ENCODE measurements at regions not wholly inside any gene's neighbourhood (a gene's known extent, or its start where the extent isn't known, plus 50 kb on each side); places are given as distances from the start of the nearest gene placed in this dataset.

DNA sequence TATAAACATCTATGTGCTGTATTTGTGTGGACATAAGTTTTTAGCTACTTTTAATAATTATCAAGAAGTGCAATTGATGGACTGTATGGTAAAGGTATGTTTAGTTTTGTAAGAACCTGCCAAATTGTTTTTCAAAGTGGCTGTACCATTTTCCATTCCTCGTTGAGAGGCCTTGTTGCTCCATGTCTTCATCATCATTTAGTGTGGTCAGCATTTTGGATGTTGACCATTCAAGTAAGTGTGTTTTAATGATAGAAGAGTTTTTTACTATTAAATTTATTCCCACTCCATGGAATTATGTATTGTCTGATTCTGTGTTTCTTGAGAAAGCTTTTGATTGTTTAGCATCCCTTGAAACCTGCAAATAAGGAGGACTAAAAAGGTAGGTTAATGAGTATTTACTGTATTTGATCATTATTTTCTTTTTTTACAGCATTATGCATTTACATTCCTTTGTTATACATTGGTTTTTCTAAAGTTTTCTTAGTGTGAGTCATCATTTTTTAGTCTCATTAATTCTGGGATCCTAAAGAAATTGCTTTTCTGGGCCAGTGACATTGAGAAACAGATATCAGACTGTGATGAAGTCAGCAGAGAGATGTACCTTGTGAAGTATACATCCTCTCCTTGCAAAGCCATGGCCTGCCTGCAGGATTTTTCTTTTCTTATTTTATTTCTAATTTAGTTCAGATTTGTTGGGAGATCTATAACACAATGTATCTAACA lies 312.8 kb upstream of the PTCHD4 start:
- TF ChIP-seq POLR2AphosphoS5 (IDR thresholded peaks at IDR 0.05) (no peak), POLR2A (IDR thresholded peaks at IDR 0.05) (no peak)
- TF ChIP-seq, protein P1, sequence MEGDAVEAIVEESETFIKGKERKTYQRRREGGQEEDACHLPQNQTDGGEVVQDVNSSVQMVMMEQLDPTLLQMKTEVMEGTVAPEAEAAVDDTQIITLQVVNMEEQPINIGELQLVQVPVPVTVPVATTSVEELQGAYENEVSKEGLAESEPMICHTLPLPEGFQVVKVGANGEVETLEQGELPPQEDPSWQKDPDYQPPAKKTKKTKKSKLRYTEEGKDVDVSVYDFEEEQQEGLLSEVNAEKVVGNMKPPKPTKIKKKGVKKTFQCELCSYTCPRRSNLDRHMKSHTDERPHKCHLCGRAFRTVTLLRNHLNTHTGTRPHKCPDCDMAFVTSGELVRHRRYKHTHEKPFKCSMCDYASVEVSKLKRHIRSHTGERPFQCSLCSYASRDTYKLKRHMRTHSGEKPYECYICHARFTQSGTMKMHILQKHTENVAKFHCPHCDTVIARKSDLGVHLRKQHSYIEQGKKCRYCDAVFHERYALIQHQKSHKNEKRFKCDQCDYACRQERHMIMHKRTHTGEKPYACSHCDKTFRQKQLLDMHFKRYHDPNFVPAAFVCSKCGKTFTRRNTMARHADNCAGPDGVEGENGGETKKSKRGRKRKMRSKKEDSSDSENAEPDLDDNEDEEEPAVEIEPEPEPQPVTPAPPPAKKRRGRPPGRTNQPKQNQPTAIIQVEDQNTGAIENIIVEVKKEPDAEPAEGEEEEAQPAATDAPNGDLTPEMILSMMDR (IDR thresholded peaks at IDR 0.05), result no peak
